C4-2B (cell line): ENCODE measurements at regions not wholly inside any gene's neighbourhood (a gene's known extent, or its start where the extent isn't known, plus 50 kb on each side); places are given as distances from the start of the nearest gene placed in this dataset.
A peak's percentile ranks its signal among the peaks of the same experiment; 100 is the strongest.

Experiments used
- ZFX ChIP-seq: fragments of 450-650 bp; IDR thresholded peaks from 2 replicates; pipeline ENCODE4 v1.6.1; 2017
- TF ChIP-seq, protein P1 (sequence below): fragments of 450-650 bp; conservative IDR thresholded peaks from 2 replicates; pipeline ENCODE4 v1.5.1; 2017; ENCODE audit warnings: mild to moderate bottlenecking

DNA sequence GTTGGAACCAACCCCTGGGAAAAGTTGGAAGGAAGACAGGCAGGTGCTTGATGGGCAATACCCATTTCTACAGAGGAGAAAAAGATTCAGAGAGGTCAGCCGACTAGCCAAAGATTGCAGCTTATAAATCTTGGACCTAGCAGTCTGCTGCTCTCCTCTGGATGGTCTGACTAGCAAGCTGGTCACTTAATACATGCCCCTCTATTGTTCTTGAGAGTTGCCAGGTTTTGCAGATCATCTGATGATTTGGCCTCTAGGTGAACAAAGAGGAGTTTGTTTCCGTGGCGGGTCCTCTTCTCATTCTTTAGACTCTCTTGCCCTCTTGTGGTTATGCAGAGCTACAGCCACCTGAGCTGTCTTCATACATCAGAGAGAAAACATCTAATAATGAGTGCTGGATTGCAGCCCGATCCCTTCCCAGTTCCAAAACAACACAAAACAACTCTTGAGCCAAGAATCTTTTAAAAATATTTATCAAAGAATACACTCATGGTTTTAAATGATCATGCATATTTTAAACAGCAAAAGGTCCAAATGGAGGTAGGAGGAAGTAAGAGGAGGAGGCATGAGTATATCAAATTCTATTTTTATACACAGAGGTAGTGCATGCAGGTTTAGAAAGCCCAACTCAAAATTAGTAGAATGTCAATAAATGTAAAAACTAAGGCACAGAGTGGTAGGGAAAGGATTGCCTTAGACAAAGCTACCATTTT lies 115.7 kb downstream of the SLC30A10 start:
- TF ChIP-seq, protein P1, sequence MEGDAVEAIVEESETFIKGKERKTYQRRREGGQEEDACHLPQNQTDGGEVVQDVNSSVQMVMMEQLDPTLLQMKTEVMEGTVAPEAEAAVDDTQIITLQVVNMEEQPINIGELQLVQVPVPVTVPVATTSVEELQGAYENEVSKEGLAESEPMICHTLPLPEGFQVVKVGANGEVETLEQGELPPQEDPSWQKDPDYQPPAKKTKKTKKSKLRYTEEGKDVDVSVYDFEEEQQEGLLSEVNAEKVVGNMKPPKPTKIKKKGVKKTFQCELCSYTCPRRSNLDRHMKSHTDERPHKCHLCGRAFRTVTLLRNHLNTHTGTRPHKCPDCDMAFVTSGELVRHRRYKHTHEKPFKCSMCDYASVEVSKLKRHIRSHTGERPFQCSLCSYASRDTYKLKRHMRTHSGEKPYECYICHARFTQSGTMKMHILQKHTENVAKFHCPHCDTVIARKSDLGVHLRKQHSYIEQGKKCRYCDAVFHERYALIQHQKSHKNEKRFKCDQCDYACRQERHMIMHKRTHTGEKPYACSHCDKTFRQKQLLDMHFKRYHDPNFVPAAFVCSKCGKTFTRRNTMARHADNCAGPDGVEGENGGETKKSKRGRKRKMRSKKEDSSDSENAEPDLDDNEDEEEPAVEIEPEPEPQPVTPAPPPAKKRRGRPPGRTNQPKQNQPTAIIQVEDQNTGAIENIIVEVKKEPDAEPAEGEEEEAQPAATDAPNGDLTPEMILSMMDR = peak; percentile 94
- no peak for TF ChIP-seq ZFX
